ENCODE measurements at regions not wholly inside any gene's neighbourhood (a gene's known extent, or its start where the extent isn't known, plus 50 kb on each side); places are given as distances from the start of the nearest gene placed in this dataset.

GRCh38 chr1:87852410-87853161, 523.9 kb downstream of the LMO4 start (continued):
- TF ChIP-seq CUX1 (IDR thresholded peaks at IDR 0.05; ENCODE audit: insufficient replicate concordance, low read depth, low read length) (no peak), HDAC6 (IDR thresholded peaks at IDR 0.05; ENCODE audit: unreplicated experiment) (no peak), MTA3 (IDR thresholded peaks at IDR 0.05; ENCODE audit: borderline replicate concordance, low read length) (no peak)

- no peaks in the 10 kb centered on the region for H4K20me1 ChIP-seq (ENCODE audit: control insufficient read depth, insufficient read depth)
- intact Hi-C loops (cut with micrococcal nuclease; ENCODE audit: unreplicated experiment) (no loop called here), in situ Hi-C loops (cut with MboI) (no loop called here)
- H3K9ac ChIP-seq (ENCODE audit: control insufficient read depth, insufficient read depth, low read length), result no peak overlapping the region
- FAIRE-seq, result no peak
- CTCF ChIA-PET, result no interaction called here
- H3K79me2 ChIP-seq (ENCODE audit: control insufficient read depth, insufficient read depth, low read length), result no peaks in the 10 kb centered on the region
- POLR2A ChIA-PET, result no interaction called here
- no TSS peak for BruUV-seq (replicated peaks)
- WGBS (ENCODE audit: insufficient coverage, insufficient replicate concordance, low lambda C conversion rate, missing lambda C conversion rate), result 23% methylated on average over 5 of the region's 5 CpGs
- no peak for DNase-seq (ENCODE audit: low read depth, low spot score)
- H3K27me3 ChIP-seq (replicated peaks in 1 of 2; ENCODE audit: control insufficient read depth in 2 of 2, insufficient read depth in 2 of 2, low read length in 1 of 2), result no peaks in the 10 kb centered on the region; a peak in 1 of 4 replicates
- no peak overlapping the region for H3K4me2 ChIP-seq (ENCODE audit: control insufficient read depth, insufficient read depth)
- H3K9me3 ChIP-seq (replicated peaks; ENCODE audit: control insufficient read depth, insufficient read depth, low read length), result no peaks in the 10 kb centered on the region
- SMC1A ChIA-PET (ENCODE audit: uncharacterized antibody, unreplicated experiment), result no interaction called here
- H3K36me3 ChIP-seq (ENCODE audit: control insufficient read depth in 2 of 2, insufficient read depth in 2 of 2, low read length in 1 of 2), result no peaks in the 10 kb centered on the region
- no peaks in the 10 kb centered on the region for H3K4me1 ChIP-seq (ENCODE audit: control insufficient read depth, insufficient read depth, low read length)
- no peak for ATAC-seq
- H2AFZ ChIP-seq (ENCODE audit: control insufficient read depth, low read depth, low read length), result no peak overlapping the region
- H3K27ac ChIP-seq (ENCODE audit: control insufficient read depth, insufficient read depth), result no peak overlapping the region
- RAD21 ChIA-PET (ENCODE audit: unreplicated experiment), result no interaction called here
- no peak overlapping the region for H3K4me3 ChIP-seq
- TF ChIP-seq BHLHE40 (IDR thresholded peaks at IDR 0.05; ENCODE audit: borderline replicate concordance in 1 of 2, low read depth in 2 of 2, low read length in 1 of 2) (no peak), IRF3 (IDR thresholded peaks at IDR 0.05) (no peak), TAF1 (IDR thresholded peaks at IDR 0.05; ENCODE audit: borderline replicate concordance, low read depth, low read length) (no peak), MXI1 (IDR thresholded peaks at IDR 0.05; ENCODE audit: low read depth, low read length) (no peak)
- TF ChIP-seq, protein P1, sequence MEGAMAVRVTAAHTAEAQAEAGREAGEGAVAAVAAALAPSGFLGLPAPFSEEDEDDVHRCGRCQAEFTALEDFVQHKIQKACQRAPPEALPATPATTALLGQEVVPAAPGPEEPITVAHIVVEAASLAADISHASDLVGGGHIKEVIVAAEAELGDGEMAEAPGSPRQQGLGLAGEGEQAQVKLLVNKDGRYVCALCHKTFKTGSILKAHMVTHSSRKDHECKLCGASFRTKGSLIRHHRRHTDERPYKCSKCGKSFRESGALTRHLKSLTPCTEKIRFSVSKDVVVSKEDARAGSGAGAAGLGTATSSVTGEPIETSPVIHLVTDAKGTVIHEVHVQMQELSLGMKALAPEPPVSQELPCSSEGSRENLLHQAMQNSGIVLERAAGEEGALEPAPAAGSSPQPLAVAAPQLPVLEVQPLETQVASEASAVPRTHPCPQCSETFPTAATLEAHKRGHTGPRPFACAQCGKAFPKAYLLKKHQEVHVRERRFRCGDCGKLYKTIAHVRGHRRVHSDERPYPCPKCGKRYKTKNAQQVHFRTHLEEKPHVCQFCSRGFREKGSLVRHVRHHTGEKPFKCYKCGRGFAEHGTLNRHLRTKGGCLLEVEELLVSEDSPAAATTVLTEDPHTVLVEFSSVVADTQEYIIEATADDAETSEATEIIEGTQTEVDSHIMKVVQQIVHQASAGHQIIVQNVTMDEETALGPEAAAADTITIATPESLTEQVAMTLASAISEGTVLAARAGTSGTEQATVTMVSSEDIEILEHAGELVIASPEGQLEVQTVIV (IDR thresholded peaks at IDR 0.05; ENCODE audit: borderline replicate concordance, partially characterized antibody), result no peak
These were observed 525.1 kb downstream of the LMO4 start for GRCh38 chr1:87853576-87854351.

All from GM12878 (cell line).